ENCODE measurements at regions not wholly inside any gene's neighbourhood (a gene's known extent, or its start where the extent isn't known, plus 50 kb on each side); places are given as distances from the start of the nearest gene placed in this dataset.

- no peak overlapping the region for H3K4me3 ChIP-seq
- peaks cover 5% of the 10 kb centered on the region; the same call in 1 of the 2 replicates for H3K9me2 ChIP-seq (ENCODE audit: insufficient read depth)
- no peaks in the 10 kb centered on the region; the same call in 2 of the 3 replicates for H3K9me3 Mint-ChIP-seq
- H2AFZ ChIP-seq = no peak overlapping the region
- peaks cover 4% of the 10 kb centered on the region for H3K36me3 Mint-ChIP-seq (ENCODE audit: low read depth)
- ATAC-seq (peak; percentile 68), DNase-seq (ENCODE audit: low spot score) (peak; percentile 14)
- H3K27ac ChIP-seq (ENCODE audit: low read depth) = no peak overlapping the region
- TF ChIP-seq ZNF462 (CRISPR knock-in tag; IDR thresholded peaks at IDR 0.05) (0 out of 2 replicates have a peak, but pooled peaks have one; percentile 9), CREB1 (CRISPR knock-in tag; IDR thresholded peaks at IDR 0.05; ENCODE audit: low read depth) (no peak), EZH2phosphoT487 (IDR thresholded peaks at IDR 0.05; ENCODE audit: unreplicated experiment) (no peak), NANOG (IDR thresholded peaks at IDR 0.05; ENCODE audit: borderline replicate concordance) (peak; percentile 41; the same call in 1 of the 2 replicates), ZNF331 (CRISPR knock-in tag; IDR thresholded peaks at IDR 0.05; ENCODE audit: low read depth) (no peak), STAT1 (IDR thresholded peaks at IDR 0.05; ENCODE audit: unreplicated experiment) (no peak), JUNB (IDR thresholded peaks at IDR 0.05; ENCODE audit: unreplicated experiment) (no peak), ZNF114 (CRISPR knock-in tag; IDR thresholded peaks at IDR 0.05) (no peak), POLR2AphosphoS5 (IDR thresholded peaks at IDR 0.05; ENCODE audit: low read depth) (no peak), EZH2 (IDR thresholded peaks at IDR 0.05; ENCODE audit: low read depth, unreplicated experiment) (no peak)
- TF ChIP-seq, protein P1, sequence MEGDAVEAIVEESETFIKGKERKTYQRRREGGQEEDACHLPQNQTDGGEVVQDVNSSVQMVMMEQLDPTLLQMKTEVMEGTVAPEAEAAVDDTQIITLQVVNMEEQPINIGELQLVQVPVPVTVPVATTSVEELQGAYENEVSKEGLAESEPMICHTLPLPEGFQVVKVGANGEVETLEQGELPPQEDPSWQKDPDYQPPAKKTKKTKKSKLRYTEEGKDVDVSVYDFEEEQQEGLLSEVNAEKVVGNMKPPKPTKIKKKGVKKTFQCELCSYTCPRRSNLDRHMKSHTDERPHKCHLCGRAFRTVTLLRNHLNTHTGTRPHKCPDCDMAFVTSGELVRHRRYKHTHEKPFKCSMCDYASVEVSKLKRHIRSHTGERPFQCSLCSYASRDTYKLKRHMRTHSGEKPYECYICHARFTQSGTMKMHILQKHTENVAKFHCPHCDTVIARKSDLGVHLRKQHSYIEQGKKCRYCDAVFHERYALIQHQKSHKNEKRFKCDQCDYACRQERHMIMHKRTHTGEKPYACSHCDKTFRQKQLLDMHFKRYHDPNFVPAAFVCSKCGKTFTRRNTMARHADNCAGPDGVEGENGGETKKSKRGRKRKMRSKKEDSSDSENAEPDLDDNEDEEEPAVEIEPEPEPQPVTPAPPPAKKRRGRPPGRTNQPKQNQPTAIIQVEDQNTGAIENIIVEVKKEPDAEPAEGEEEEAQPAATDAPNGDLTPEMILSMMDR (conservative IDR thresholded peaks at IDR 0.05; ENCODE audit: low read depth in 2 of 2) = no peak
- TF ChIP-seq, protein P2, sequence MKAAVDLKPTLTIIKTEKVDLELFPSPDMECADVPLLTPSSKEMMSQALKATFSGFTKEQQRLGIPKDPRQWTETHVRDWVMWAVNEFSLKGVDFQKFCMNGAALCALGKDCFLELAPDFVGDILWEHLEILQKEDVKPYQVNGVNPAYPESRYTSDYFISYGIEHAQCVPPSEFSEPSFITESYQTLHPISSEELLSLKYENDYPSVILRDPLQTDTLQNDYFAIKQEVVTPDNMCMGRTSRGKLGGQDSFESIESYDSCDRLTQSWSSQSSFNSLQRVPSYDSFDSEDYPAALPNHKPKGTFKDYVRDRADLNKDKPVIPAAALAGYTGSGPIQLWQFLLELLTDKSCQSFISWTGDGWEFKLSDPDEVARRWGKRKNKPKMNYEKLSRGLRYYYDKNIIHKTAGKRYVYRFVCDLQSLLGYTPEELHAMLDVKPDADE (IDR thresholded peaks at IDR 0.05) = no peak
- H3K4me1 ChIP-seq (ENCODE audit: insufficient read depth) = peaks cover 18% of the 10 kb centered on the region
- no peaks in the 10 kb centered on the region for H4K20me1 ChIP-seq (replicated peaks; ENCODE audit: insufficient read depth)
- H3K4me3 Mint-ChIP-seq = 0 out of 3 replicates have a peak overlapping the region, but pooled peaks have one; percentile 35
- H3K4me1 Mint-ChIP-seq = peaks cover 37% of the 10 kb centered on the region
- H3K27me3 ChIP-seq (ENCODE audit: insufficient read depth) = no peaks in the 10 kb centered on the region
- peaks cover 12% of the 10 kb centered on the region for H3K27me3 Mint-ChIP-seq (ENCODE audit: insufficient read depth, low read depth, poor library complexity)
- peak overlapping the region; percentile 34 for H3K4me2 ChIP-seq
- H3F3A ChIP-seq (replicated peaks; ENCODE audit: low read depth) = no peaks in the 10 kb centered on the region
- H3K36me3 ChIP-seq (ENCODE audit: insufficient read depth) = peaks cover 4% of the 10 kb centered on the region; the same call in 1 of the 2 replicates
- H3K27ac Mint-ChIP-seq = peak overlapping the region; percentile 78
- H3K79me2 ChIP-seq (replicated peaks; ENCODE audit: insufficient read depth) = no peaks in the 10 kb centered on the region
These were observed 225.0 kb downstream of the QDPR start for GRCh38 chr4:17286752-17287460.

All from GM23338 (cell line).